ENCODE measurements at regions not wholly inside any gene's neighbourhood (a gene's known extent, or its start where the extent isn't known, plus 50 kb on each side); places are given as distances from the start of the nearest gene placed in this dataset.

DNA sequence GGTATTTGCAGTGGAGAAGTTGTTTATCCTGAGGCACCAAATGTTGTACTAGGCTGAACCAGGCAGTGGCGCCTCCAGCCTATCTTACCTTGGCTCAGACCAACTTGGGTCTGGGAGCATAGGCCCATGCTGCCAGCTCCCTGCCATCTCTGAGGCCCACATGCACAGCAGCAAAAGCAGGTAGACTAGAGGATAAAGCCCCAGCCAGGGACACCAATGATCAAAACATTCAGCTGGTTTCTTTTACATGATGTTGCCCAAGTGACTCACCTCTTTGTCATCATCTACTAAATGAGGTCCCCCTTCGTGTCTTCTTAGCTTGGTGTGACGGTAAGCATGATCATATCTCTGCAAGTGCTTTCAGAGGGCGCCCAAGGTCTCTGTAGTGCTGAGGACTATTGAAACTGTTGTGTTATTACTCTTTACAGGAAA lies 112.1 kb upstream of the DRD2 start:
- TF ChIP-seq, protein P1, sequence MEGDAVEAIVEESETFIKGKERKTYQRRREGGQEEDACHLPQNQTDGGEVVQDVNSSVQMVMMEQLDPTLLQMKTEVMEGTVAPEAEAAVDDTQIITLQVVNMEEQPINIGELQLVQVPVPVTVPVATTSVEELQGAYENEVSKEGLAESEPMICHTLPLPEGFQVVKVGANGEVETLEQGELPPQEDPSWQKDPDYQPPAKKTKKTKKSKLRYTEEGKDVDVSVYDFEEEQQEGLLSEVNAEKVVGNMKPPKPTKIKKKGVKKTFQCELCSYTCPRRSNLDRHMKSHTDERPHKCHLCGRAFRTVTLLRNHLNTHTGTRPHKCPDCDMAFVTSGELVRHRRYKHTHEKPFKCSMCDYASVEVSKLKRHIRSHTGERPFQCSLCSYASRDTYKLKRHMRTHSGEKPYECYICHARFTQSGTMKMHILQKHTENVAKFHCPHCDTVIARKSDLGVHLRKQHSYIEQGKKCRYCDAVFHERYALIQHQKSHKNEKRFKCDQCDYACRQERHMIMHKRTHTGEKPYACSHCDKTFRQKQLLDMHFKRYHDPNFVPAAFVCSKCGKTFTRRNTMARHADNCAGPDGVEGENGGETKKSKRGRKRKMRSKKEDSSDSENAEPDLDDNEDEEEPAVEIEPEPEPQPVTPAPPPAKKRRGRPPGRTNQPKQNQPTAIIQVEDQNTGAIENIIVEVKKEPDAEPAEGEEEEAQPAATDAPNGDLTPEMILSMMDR (conservative IDR thresholded peaks at IDR 0.05): no peak
- no peak for TF ChIP-seq EZH2 (IDR thresholded peaks at IDR 0.05; ENCODE audit: low read depth)
